Superior temporal gyrus (tissue), 1 donor: ENCODE measurements at regions not wholly inside any gene's neighbourhood (a gene's known extent, or its start where the extent isn't known, plus 50 kb on each side); places are given as distances from the start of the nearest gene placed in this dataset.
"Not testable (repeated sequence)": the region's sequence is repeated elsewhere in the genome, so short reads cannot be mapped to it uniquely, and the experiment has no call there.

Source experiments
- DNase-seq: peaks from one replicate; pipeline ENCODE4 v3.0.0-alpha.2; 2016; ENCODE audit errors: extremely low spot score

DNA sequence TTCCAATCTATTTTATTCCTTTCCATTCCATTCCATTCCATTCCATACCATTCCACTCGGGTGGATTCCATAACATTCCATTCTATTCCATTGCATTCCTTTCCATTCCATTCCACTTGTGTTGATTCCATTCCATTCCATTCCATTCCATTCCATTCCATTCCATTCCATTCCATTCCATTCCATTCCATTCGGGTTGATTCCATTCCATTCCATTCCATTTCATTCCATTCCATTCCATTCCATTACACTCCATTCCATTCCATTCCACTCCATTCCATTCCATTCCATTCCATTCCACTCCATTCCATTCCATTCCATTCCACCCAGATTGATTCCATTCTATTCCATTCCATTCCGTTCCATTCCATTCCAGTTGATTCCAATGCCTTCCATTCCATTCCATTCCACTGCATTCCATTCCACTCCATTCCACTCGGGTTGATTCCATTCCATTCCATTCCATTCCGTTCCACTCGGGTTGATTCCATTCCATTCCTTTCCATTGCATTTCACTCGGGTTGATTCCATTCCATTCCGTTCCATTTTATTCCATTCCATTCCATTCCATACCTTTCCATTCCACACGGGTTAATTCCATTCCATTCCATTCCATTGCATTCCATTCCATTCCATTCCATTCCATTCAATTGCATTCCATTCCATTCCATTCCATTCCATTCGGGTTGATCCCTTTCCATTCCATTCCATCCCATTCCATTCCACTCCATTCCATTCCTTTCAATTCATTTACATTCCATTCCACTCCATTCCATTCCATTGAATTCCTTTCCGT, 168.4 kb downstream of the CWH43 start:
- DNase-seq, result peak; percentile 71

DNA sequence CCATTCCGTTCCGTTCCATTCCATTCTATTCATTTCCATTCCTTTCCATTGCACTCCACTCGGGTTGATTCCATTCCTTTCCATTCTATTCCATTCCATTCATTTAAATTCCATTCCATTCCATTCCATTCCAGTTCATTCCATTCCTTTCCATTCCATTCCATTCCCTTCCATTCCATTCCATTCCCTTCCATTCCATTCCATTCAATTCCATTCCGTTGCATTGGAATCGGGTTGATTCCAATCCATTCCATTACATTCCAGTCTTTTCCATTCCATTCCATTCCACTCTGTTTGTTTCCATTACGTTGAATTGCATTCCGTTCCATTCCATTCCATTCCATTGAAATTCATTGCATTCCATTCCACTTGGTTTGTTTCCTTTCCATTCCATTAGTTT, 169.2 kb downstream of the CWH43 start:
- not testable (repeated sequence) for DNase-seq

DNA sequence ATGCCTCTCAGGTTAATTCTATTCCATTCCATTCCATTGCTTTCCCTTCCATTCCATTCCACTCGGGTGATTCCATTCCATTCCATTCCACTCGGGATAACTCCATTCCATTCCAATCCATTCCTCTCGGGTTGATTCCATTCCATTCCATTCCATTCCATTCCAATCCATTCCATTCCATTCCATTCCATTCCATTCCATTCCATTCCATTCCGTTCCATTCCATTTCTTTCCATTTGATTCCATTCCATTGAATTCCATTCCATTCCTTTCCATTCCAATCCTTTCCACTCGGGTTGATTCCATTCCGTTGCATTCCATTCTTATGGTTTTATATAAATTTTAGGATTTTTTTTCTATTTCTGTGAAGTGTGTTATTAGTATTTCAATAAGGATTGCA, 170.2 kb downstream of the CWH43 start:
- not testable (repeated sequence) for DNase-seq

DNA sequence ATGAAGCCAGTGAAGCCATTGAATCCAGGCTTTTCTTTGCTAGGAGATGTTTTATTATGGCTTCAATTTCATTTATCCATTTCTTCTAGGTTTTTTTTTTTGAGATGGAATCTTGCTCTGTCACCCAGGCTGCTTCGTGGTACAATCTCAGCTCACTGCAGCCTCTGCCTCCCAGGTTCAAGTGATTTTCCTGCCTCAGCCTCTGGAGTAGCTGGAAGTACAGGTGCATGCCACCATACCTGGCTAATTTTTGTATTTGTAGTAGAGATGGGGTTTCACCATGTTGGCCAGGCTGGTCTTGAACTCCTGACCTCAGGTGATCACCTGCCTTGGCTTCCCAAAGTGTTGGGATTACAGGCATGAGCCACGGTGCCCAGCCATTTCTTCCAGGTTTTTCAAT, 171.6 kb downstream of the CWH43 start:
- DNase-seq, result not testable (repeated sequence)

DNA sequence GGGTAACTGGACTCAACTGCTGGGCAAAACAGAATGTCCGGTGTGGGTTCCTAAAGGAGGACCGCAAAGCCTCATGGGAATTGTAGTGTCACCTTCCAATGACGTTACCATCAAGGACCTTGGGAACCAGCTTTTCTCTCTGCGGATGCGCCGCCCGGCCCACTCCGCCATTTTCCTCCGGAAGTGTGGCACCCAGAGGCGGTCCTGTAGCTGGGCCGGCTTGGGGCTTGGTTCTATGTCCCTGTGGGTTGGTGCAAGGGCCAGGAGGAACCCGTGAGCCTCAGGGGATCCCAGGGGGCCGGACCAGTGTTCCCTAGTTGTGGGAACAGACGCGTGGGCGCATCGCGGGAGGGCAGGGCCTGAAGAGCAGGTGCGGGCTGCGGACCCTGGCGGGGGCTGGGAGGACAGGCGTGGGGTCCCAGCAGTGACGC, 175.1 kb downstream of the CWH43 start:
- DNase-seq, result not testable (repeated sequence)

DNA sequence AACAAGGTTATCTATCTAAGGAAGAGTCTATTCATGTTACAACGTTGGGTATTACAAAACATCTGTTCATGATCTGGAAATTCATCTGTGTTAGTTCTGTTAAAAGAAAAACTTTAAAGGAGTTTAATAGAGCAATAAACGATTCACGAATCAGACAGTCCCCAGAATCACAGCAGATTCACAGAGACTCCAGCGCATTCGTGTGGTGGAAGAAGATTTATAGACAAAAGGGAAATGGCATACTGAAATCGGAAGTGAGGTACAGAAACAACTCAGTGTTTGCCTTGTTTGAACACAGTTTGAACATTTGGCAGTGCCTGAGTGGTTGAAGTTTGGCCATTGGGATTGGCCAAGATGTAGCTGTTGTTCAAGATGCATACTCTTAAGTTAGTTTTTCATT, 178.8 kb downstream of the CWH43 start:
- not testable (repeated sequence) for DNase-seq

DNA sequence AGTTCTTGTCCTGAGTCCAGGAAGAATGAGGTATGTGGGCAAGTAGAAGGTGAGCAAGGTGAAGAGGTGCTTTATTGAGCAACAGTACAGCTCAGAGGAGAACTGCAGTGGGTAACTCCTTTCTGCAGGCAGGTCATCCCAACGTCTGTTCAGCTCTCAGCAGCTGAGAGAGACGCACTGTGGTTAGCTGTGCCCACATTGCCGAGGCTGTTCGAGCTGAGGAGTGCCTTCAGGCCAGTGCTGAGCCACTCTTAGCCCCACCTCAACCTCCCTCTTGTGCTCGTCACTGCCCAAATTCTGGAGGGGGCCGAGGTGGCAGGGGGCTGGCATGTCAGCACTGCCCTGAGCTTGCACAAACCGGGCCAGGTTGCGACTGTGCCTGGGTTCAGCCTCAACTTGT, 191.8 kb downstream of the CWH43 start:
- DNase-seq, result not testable (repeated sequence)

DNA sequence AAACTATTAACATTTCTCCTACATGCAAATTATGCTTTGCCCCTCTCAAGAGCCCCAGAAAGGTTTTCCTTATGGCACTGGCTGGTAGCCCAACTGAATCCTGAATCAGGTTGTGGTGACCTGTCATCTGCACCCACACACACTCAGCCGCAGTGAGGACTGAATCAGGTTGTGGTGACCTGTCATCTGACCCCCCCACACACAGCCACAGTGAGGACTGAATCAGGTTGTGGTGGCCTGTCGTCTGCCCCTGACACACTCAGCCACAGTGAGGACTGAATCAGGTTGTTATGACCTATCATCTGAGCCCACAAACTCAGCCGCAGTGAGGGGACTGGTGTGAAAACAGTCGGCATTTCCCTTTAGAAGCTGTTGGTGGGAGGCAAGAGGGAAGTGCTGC, 195.0 kb downstream of the CWH43 start:
- DNase-seq, result not testable (repeated sequence)

DNA sequence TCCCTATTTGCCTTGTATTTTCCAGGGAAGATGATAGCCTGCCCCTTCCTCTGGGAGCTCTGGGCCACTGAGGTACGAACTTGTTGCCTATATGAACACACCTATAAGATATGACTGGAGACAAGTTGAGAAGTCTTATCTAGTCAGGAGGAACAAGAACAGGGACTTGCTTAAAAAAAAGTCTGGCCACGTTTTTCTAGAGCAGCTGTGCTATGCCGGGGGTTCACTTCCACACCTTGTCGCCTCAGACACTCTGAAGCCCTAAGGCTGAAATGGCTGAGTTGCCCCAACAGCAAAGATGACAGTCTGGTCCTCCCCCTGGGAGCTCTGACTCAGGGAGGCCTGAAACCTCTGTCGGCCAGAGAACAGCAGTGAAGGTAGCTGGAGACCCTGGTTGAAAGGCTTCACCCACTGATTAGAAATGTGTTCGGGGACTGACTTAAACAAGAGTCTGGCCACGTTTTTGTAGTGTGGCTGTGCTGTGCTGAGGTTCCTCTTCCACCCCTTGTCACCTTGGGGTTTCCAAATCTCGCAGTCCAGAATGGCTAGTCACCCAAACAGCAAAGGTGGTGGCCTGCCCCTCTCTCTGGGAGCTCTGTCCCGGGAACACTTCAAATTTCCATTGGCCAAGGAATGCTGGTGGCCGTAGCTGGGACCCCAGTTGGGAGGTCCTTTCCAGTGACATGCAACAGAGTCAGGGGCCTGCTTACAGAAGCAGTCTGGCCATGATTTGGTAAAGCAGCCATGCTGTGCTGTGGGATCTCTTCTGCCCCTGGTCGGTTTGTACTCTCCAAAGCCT, 225.5 kb downstream of the CWH43 start:
- DNase-seq, result not testable (repeated sequence)

DNA sequence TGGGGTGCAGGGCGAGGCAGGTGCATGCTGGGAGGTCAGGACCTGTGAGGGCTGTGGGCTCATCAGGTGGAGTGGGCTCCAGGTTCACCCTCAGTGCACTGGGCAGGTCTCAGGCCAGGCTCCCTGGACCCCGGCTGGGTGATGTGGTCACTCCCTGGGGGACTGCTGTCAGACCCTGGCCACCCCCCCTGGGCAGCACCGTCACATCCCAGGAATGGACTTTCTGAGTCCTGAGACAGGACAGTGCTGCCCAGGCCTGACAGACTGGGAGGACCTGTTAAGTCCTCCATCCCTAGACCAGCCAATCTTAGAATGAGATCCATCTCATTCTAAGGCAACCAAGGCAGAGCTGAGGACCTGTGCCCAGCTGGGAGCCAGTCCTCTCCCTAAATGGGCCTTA, 227.2 kb downstream of the CWH43 start:
- not testable (repeated sequence) for DNase-seq

DNA sequence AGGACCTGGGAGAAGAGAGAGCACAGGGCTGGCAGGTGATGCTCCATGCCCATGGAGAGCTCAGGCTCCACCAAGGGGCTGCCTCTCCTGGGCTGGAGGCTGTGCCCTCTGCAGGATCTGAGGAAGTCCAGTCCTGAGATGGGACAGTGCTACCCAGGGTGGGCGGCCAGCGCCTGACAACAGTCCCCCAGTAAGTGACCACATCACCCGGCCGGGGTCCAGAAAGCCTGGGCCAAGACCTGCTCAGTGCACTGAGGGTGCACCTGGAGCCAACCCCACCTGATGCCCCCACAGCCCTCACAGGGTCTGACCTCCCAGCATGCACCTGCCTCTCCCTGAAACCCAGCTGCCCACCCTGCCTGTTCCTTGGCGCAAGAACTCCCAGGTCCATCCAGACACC, 227.7 kb downstream of the CWH43 start:
- not testable (repeated sequence) for DNase-seq

DNA sequence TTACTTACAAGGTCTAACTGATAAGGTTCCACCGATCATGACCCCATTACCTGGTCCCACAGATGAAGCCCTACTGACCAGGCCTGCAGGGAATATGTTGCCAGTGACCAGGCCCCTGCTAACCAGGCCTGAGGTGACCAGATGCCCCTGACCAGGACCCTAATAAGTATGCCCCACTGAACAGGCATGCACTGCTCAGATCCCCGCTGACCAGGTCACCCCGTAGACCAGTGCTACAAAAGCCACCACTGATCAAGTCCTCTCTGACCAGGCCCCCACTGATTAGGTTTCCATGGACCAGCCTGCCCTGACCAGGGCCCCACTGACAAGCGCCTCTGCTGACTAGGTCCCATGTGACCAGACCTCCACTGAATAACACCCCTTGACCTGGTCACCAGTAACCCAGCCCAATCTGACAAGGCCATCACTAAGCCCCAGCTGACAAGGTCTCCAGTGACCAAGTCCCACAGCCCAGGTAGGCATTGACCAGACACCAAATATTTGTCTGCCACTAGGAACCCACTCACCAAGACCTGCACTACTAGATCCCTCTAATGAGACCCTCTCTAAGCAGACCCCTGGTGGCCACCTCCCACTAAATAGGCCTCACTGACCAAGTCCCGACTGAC, 228.5 kb downstream of the CWH43 start:
- not testable (repeated sequence) for DNase-seq

DNA sequence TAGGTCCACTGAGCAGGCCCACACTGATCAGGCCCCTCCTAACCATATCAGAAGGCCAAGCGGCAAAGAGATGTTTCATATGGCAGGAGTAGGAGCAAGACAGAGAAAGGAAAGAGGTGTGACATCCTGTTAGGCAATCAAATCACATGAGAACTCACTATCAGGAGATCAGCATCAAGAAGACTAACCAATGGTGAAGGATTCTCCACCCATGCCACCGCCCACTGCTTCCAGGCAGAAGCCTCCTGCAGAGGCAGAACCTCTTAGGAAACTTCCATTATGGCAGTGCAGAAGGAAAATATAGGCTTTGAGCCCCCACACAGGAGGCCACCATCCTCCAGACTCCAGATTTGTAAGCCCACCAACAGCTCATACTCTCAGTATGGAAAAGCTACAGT, 229.0 kb downstream of the CWH43 start:
- not testable (repeated sequence) for DNase-seq

DNA sequence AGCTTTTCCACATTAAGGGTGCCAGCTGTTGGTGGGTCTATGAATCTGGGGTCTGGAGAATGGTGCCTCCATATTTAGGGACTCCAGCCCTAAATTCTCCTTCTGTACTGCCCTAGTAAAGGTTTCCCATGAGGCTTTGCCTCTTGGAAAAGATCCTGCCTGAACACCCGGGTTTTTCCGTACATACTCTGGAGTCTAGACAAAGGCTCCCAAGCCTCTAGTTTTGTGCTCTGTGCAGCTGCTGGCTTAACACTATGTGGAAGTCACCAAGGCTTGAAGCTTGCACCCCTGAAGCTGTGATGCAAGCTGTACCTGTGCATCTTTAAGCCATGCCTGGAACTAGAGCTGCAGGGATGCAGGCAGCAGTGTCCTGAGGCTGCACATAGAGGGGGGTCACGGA, 230.5 kb downstream of the CWH43 start:
- DNase-seq, result not testable (repeated sequence)

DNA sequence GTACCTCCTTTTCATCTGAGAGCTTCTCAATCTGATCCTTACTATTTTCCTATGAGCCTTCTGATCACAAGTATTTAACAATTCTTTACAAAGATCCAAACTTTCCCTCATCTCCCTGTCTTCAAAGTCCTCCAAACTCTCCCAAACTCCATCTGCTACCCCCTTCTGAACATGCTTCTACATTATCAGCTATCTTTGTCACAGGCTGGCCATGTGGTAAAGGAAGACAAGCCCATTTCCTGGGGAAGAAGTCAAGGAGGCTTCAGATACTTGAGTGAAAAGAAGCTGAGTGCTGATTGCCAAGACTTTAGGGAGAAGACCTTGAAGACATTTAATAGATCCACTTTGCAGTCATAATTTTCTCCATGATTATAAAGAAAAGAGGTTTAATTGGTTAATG, 231.4 kb downstream of the CWH43 start:
- no peak for DNase-seq

DNA sequence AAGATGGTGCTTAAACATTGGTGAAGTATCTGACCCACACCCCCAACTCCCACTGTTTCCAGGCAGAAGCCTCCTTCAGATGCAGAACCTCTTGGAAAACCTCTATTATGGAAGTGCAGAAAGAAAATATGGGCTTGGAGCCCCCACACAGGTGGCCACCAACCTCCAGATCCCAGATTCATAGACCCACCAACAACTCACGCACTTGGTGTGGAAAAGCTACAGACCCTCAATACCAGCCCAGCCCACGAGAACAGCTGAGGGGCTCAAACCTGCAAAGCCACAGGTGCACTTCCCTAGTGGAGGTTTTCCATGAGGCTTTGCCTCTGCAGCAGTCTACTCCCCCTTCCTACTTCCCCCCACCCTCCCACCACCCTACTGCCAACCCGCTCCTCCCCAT, 232.0 kb downstream of the CWH43 start:
- DNase-seq, result not testable (repeated sequence)

DNA sequence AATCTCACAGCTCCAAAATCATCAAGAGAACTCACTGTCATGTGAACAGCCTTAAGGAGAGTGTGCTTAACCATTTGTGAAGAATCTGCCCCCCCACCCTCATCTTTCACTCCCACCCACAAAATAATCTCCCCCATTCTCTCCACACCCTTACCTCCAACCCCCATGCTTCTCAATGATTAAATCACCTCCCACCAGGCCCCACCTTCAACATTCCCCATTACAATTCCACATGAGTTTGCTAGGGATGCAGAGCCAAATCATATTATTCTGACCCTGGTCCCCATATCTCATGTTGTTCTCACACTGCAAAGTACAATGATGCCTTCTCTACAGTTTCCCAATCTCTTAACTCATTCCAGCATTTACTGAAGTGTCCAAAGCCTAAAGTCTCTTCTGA, 232.9 kb downstream of the CWH43 start:
- not testable (repeated sequence) for DNase-seq

DNA sequence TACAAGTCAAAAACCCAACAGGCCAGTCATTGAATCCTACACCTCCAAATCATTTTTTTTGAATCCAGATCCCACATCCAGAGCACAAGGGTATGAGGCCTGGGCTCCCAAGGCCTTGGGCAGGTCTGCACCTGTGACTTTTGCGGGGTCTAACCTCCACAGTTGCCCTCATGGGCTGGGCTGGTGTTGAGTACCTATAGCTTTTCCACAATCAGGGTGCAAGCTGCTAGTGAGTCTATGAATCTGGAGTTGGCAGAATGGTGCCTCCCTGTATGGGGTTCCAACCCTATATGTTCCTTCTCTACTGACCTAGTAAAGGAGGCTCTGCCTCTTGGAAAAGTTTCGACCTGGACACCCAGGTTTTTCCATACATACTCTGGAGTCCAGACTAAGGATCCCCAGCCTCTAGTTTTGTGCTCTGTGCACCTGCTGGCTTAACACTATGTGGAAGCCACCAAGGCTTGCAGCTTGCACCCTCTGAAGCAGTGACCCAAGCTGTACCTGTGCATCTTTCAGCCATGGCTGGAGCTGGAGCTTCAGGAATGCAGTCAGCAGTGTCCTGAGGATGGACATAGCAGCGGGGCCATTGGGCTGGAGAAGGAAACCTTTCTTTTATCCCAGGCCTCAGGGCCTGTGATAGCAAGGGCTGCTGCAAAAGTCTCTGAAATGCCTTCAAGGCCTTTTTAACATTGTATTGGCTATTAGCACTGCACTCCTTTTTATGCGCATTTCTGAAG, 233.6 kb downstream of the CWH43 start:
- not testable (repeated sequence) for DNase-seq

DNA sequence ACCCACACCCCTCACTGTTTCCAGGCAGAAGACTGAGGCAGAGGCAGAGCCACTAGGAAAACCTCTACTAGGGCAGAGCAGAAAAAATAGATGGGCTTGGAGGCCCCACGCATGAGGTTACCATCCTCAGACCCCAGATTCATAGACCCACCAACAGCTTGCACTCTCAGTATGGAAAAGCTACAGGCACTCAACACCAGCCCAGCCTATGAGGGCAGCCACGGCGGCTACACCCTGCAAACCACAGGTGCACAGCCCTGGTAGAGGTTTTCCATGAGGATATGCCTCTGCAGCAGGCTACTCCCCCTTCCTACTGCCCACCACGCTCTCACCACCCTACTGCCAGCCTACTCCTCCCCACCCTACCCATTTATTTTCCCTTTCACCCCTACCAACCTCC, 235.1 kb downstream of the CWH43 start:
- no peak for DNase-seq

DNA sequence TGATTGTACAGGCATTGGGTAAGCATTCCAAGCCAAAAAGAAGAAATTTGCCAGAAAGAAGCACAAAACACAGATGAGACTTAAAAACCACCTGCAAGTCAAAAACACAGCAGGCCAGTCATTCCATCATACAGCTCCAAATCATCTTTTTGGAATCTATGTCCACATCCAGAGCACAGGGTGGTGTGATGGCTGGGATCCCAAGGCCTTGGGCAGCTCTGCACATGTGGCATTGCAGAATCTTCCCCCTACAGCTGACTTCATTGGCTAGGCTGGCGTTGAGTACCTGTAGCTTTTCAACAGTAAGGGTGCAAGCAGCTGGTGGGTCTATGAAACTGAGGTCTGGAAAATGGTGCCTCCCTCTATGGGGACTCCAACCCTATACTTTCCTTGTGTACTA, 236.7 kb downstream of the CWH43 start:
- not testable (repeated sequence) for DNase-seq

DNA sequence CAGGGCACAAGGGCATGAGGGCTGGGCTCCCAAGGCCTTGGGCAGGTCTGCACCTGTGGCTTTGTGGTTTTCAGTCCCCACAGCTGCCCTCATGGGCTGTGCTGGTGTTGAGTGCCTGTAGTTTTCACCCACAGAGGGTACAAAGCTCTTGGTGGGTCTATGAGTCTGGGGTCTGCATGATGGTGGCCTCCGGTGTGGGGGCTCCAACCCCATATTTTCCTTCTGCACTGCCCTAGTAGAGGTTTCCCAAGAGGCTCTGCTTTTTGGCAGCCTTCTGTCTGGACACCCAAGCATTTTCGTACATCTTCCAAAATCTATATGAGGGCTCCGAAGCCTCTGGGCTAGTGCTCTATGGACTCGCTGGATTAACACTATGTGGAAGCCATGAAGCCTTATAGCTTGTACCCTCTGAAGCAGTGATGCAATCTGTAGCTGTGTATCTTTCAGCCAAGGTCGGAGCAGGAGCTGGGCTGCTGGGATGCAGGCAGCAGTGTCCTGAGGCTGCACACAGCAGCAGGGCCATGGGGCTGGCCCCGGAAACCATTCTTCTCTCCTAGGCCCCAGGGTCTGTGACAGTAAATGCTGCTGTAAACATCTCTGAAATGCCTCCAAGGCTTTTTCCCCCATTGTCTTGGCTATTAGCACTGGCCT, 240.3 kb downstream of the CWH43 start:
- DNase-seq, result not testable (repeated sequence)
